GM18499 (cell line): ENCODE measurements at regions not wholly inside any gene's neighbourhood (a gene's known extent, or its start where the extent isn't known, plus 50 kb on each side); places are given as distances from the start of the nearest gene placed in this dataset.
"Not testable (repeated sequence)": the region's sequence is repeated elsewhere in the genome, so short reads cannot be mapped to it uniquely, and the experiment has no call there.

Source experiments
- ATAC-seq: cut with Tn5 transposase; IDR thresholded peaks from one replicate; pipeline ENCODE4 v1.9.1; 2021; ENCODE audit warnings: moderate number of reproducible peaks; ENCODE audit not compliant: insufficient read depth, unreplicated experiment

GRCh38 chr4:107392951-107393350 is 327.1 kb downstream of the PAPSS1 start:
- no peak for ATAC-seq

- no peak for ATAC-seq
Observed at GRCh38 chr4:107392380-107392779, 327.7 kb downstream of the PAPSS1 start.

GRCh38 chr4:107391630-107392028 is 328.4 kb downstream of the PAPSS1 start:
- ATAC-seq: no peak

GRCh38 chr4:107391009-107391629 is 328.9 kb downstream of the PAPSS1 start:
- ATAC-seq: no peak

GRCh38 chr4:107389965-107390364 is 330.1 kb downstream of the PAPSS1 start:
- ATAC-seq: no peak

GRCh38 chr4:107388736-107389274 is 331.2 kb downstream of the PAPSS1 start:
- peak; percentile 85 for ATAC-seq

- ATAC-seq: no peak
Observed at GRCh38 chr4:107380836-107381438, 339.1 kb downstream of the PAPSS1 start.

- ATAC-seq: no peak
Observed at GRCh38 chr4:107380190-107380589, 339.8 kb downstream of the PAPSS1 start.

- no peak for ATAC-seq
Observed at GRCh38 chr4:107379054-107379869, 340.8 kb downstream of the PAPSS1 start.

- ATAC-seq: no peak
Observed at GRCh38 chr4:107376293-107376692, 340.2 kb upstream of the DKK2 start.

- ATAC-seq: no peak
Observed at GRCh38 chr4:107366900-107367299, 330.8 kb upstream of the DKK2 start.

GRCh38 chr4:107366016-107366735 is 330.1 kb upstream of the DKK2 start:
- no peak for ATAC-seq

GRCh38 chr4:107363125-107363524 is 327.0 kb upstream of the DKK2 start:
- ATAC-seq: no peak

GRCh38 chr4:107359208-107359607 is 323.1 kb upstream of the DKK2 start:
- ATAC-seq: no peak

- not testable (repeated sequence) for ATAC-seq
Observed at GRCh38 chr4:107354304-107354703, 318.2 kb upstream of the DKK2 start.

- ATAC-seq: no peak
Observed at GRCh38 chr4:107351196-107351595, 315.1 kb upstream of the DKK2 start.

- no peak for ATAC-seq
Observed at GRCh38 chr4:107349732-107350131, 313.6 kb upstream of the DKK2 start.

GRCh38 chr4:107349266-107349665 is 313.2 kb upstream of the DKK2 start:
- no peak for ATAC-seq

- ATAC-seq: no peak
Observed at GRCh38 chr4:107348188-107349050, 312.3 kb upstream of the DKK2 start.

- no peak for ATAC-seq
Observed at GRCh38 chr4:107333518-107333917, 297.4 kb upstream of the DKK2 start.
